Endothelial cell of umbilical vein (primary cell): ENCODE measurements at regions not wholly inside any gene's neighbourhood (a gene's known extent, or its start where the extent isn't known, plus 50 kb on each side); places are given as distances from the start of the nearest gene placed in this dataset.

Experiments
- CTCF ChIP-seq, 2 donors: IDR thresholded peaks; 1 replicate in 1 of 2; 2 replicates in 1 of 2; pipeline ENCODE4 v1.5.1; 2011; ENCODE audit warnings: low read length in 2 of 2, mild to moderate bottlenecking in 2 of 2, moderate library complexity in 2 of 2, control low read depth in 1 of 2, inconsistent platforms in 1 of 2, low read depth in 1 of 2; ENCODE audit not compliant: insufficient read depth in 1 of 2; ENCODE audit errors: extremely low read depth in 1 of 2
- EZH2 ChIP-seq: IDR thresholded peaks from 2 replicates; pipeline ENCODE4 v1.6.1; 2012; ENCODE audit warnings: borderline replicate concordance, low read depth, mild to moderate bottlenecking, moderate library complexity, low read length, inconsistent platforms; ENCODE audit not compliant: severe bottlenecking
- GATA2 ChIP-seq: IDR thresholded peaks from 2 replicates; pipeline ENCODE4 v1.7.0; 2011; ENCODE audit warnings: low read depth, mild to moderate bottlenecking, moderate library complexity, mixed read lengths, low read length; ENCODE audit not compliant: insufficient read length, insufficient read depth
- JUN ChIP-seq: IDR thresholded peaks from 2 replicates; pipeline ENCODE4 v1.6.1; 2011; ENCODE audit warnings: borderline replicate concordance, low read depth; ENCODE audit not compliant: insufficient read length, insufficient read depth
- POLR2A ChIP-seq: IDR thresholded peaks from 2 replicates; pipeline ENCODE4 v1.6.1; 2012; ENCODE audit warnings: low read depth, mild to moderate bottlenecking, control low read depth, low read length
- POLR2AphosphoS5 ChIP-seq: IDR thresholded peaks from 2 replicates; pipeline ENCODE4 v1.6.1; 2012; ENCODE audit warnings: low read depth, mild to moderate bottlenecking, control low read depth, low read length, moderate library complexity; ENCODE audit not compliant: insufficient read depth
- TF ChIP-seq, protein P1 (sequence below): IDR thresholded peaks from 2 replicates; pipeline ENCODE4 v1.6.1; 2011; ENCODE audit not compliant: insufficient read depth, insufficient read length

DNA sequence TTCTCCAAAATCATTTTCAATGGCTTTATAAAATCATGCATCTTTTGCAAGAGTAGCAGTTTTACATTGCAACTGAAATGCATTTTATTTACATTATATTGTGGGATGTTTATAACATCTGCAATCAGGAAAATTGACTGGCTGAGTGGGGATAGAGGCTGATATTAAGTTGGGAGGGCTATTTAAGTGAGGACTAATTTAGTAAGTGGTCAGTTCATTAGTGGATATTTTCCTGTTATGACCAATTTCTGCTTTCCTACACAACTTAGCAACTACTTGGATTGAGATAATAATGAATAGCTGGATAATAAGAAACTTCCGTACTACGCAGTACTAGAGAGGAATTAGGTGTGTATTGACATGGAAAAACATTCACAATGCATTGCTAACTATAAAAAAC, 92.9 kb upstream of the SSBP2 start:
- TF ChIP-seq EZH2 (no peak), CTCF (IDR thresholded peaks at IDR 0.05; ENCODE audit: extremely low read depth in 1 of 2, insufficient read depth in 1 of 2, low read depth in 1 of 2, low read length in 2 of 2) (no peak), POLR2A (no peak), GATA2 (no peak), POLR2AphosphoS5 (no peak), JUN (no peak)
- TF ChIP-seq, protein P1, sequence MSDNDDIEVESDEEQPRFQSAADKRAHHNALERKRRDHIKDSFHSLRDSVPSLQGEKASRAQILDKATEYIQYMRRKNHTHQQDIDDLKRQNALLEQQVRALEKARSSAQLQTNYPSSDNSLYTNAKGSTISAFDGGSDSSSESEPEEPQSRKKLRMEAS: no peak
